HG03439 (cell line): ENCODE measurements at regions not wholly inside any gene's neighbourhood (a gene's known extent, or its start where the extent isn't known, plus 50 kb on each side); places are given as distances from the start of the nearest gene placed in this dataset.

Source experiments
- ATAC-seq: cut with Tn5 transposase; IDR thresholded peaks from one replicate; pipeline ENCODE4 v1.9.1; 2021; ENCODE audit warnings: mild to moderate bottlenecking, moderate library complexity; ENCODE audit not compliant: unreplicated experiment

DNA sequence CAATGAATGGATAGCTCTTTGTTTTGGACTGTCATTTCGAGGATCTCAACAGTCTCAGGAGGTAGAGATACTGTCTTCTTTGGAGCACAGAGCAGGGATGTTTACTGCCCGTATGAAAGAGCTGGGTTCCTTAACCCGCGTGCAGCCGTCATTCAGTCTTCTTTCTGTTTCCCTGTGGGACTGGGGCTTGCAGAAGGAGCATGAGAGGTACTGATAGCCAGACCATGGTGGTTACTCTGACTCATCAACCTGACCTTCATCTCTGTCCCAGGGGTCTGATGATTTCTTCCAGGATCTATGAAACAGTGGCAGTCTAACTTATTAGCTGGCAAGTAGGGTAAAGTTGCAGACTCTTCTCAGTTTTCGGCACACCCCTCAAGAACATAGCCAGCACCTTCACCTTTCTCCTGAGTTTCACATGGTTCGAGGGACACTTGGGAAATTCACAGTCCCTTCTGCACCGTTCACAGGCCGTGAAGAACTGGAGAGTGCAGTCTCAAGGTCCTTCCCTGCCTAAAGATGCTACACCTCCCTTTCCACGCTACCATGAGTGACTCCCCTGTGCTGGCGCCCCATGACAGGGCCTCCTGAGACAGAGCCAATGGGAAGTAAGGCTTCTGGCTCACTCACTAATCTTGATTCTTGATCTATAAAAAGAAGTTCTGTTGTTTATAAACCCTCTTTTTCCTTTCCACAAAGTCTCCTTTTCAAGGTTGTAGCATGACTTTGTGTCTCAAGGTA, 226.2 kb downstream of the MC4R start:
- peak; percentile 64 for ATAC-seq

DNA sequence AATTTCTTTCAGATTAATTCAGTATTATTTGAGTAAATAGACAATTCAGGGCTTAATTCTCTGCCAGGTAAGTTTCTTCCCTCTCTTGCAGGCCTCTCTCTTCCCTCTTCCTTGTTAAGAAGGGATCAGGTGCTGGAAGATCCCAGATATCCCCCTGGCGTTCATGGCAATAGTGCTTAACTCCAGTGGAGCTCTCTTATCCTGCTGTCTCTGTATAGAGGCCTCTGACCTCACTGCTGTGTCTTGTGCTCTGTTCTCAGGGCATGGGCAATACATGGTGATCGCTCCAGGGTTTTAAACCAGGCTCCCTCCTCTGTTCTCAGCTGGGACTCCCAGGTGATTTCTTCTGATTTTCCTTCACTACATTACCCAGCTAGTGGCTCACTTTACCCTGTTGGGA, 226.8 kb downstream of the MC4R start:
- no peak for ATAC-seq

DNA sequence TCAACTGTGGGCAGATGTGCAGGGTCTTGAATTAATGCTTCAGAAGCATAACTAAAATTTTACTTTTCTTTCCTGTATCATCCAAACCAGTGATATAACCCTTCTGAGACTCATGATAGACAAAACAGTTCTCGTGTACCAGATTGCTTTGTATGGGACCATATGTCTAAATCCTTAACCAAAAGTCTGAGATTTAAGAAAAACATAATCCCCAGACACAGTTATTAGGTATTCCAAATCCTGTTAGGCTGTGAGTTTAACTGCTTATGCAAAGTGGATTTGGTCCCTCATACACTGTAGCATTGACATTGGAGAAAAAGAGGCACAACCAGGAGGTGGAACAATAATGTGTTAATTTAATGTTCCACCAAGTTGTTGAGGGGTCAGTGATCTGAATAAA, 235.0 kb downstream of the PMAIP1 start:
- no peak for ATAC-seq

DNA sequence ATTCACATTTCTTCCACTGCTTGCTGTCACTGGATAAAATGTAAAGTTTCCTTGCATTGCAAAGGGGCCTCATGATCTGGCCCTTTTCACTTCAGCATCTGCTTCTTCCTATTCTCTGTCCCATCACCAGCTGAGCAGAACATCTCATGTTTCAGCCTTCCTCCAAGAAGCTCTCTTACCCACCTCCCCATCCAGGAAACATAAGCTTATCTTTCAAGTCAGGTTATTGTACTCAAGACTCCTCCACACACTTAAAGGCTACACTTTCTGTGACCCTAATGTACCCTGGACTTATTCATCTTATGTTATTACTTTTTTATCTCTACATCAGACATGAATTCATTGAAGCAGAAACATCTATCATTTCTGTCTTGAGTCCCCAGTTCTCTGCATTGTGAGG, 230.5 kb downstream of the PMAIP1 start:
- ATAC-seq, result no peak

DNA sequence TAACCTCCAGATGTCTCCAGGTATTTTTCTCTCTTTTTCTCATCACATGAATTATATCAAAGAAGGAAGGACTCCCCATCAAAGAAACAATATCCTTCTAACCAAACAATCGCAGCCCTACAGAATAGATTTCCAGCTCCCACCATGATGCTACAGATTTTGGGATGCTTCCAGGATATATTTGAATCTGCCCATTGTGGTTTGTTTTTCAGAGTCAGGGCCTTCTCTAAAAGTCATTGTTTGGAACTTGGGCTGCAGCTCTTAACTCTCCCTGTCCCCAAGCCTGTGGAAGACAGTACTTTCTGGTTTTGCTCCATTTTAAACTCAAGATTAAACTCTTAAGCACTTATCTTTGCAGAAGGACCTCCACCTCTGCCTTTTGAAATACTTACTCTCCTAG, 223.2 kb downstream of the PMAIP1 start:
- ATAC-seq, result no peak

DNA sequence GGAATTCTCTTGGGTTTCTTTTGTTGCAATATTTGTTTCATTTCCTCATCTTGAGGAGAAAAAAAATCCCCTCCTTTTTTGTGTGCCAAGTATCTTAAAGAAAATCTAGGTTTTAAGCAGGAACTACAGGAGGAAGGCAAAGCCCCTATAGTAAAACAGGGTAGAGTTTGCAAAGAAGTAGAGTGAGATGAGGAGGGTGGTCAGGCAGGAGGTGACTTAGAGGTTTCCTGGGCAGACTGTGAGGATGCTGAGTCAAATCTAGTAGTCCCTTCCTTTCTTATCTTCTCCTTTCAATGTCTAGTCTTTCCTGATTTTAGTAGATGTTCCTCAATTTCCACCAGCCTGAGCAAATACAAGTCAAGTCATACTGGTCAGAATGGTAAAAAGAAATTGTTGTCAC, 222.5 kb downstream of the PMAIP1 start:
- ATAC-seq, result no peak

DNA sequence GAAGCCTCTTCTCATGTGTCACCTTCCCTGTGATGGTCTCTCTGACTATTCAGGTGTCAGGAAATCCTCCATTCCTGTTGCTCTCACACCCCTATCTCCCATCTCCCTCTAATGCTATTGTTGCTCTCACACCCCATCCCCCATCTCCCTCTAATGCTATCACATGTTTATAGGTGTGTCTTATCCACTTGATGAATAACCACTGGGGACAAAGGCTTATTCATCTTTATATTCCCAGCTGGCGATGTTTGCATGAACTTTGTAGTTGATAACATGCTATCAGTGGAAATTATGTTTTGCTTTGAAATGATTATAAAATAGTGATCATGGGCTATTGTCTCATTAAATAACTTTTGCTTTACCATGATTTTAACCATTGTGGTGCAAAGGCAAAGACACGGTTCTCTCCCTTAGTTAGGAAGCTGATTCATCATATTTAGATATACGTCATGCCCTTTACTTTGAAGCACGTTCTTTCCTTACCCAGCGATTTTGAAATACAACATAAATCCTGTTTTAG, 220.5 kb downstream of the PMAIP1 start:
- no peak for ATAC-seq

DNA sequence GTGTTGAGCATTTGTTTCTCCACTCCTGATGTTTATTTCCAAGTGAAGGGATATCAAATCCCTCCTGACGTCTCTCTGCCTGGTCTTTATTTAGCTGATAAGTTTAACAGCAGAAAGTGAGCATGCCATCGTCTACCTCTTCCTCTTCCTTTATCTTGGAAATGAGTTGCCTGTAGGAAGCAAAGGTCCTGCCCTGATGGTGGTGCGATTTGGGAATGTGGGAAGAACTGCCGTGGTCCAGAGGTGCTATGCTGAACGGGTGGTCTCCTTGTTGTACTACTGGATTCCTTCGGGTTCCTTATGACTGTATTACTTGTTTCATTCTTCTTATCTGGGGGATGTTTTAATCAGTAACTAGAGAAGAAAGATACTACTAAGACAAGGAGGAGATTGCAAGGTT, 217.5 kb downstream of the PMAIP1 start:
- ATAC-seq, result no peak

DNA sequence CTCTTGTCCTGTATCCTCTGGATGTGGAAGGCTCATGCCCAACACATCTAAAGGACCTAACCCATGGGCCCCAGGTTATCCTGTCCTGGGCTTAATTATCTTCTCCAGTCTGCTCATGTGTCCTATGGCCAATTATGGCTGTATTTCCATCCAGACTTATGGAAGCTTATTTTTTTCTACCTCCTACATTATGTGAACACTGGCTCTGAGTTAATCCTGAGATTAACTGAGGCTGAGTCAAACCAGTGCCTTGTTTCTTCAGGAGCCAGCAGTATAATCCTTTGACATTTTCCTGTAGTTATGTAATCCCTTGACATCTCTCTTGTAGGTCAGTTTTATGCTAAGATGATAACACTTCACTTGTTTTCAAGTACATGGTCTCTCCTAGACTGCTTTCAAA, 213.6 kb downstream of the PMAIP1 start:
- no peak for ATAC-seq

DNA sequence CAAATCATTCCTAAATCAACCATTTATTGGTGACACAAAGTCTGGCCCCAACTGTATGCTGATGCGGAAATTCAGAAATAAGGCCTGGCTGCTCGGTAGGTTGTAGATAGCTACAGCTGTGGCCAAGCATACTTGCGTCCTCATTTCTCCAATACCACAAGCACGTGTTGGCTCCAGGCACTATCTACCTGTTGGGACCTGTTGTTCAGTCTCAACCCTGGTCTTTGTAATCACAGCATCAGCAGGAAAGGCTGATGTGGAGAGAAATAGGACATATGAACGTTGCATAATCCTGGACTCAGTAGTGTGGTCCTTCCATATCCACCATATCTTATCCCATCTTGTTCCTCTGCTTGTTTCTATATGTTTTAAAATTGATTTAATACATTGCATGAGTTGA, 212.6 kb downstream of the PMAIP1 start:
- no peak for ATAC-seq

DNA sequence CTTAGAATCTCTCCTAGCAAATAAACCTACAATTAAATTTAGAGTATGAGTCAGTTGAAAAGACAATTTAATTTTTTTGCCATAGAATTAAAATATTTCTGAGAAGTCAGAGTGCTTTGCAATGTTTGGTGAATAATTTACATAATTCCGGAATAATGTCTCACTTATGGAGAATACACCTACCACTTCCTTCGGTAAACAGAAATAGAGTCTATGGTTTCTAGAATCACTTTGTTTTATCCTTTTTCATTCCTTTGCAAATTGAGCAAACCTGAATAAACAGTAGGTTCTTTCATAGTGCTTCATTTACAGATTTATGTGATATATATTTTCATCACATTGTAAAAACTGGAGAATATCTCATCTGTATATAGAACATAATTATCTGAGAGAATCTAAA, 211.7 kb downstream of the PMAIP1 start:
- ATAC-seq, result no peak

DNA sequence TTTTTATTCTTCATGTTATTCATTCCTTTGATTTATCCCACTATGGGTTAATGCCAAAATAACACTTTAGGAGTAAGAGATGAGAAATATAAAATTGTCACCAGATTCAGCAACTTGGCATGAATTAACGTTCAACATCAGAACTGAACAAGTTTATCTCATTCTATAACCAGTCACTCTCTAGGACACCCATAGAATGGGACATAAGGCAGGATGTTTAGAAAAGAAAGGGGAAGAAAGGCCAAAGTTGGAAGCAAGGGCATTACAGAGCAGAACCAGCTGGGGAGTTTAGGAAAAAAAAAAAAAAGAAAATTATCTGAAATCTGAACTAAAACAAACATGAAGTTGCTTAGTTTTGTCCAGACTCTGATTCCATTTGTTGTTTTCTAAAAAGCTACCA, 211.0 kb downstream of the PMAIP1 start:
- no peak for ATAC-seq

DNA sequence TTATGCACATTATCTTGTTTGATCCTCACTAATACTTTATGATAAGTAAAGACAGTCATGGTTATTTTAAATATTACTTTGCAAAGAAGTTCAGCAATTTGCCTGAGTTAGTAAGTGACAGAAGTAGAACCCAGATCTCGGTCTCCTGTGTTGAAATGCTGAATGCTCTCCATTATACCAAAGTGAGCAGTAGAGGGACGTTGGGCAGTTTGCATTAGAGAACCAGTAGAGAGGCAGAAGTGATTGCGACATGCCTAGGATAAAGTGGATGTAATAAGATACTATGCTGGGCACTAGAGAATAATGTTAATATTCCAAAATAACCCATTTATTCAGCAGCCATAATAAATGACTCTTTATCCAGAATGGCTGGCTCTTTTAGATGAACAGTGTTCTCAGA, 201.0 kb downstream of the PMAIP1 start:
- ATAC-seq, result no peak

DNA sequence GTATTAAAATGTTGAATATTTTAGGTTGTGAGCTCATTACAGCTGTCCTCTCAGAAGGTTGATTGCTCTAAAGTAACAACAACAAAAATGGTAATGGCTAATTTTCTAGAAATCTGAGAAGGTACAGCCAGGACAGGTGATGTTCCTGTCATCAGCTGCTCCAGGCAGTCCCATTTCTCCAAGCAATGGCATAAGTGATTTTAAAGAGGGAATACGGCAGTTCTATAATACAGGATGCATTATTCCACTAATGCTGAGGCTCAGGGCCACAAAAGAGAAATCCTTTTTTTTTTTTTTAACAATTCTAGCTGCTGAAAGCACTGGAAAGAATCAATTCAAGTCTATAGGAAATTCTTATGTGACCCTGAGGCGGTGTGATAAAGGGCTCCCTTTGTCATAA, 199.9 kb downstream of the PMAIP1 start:
- ATAC-seq, result no peak

DNA sequence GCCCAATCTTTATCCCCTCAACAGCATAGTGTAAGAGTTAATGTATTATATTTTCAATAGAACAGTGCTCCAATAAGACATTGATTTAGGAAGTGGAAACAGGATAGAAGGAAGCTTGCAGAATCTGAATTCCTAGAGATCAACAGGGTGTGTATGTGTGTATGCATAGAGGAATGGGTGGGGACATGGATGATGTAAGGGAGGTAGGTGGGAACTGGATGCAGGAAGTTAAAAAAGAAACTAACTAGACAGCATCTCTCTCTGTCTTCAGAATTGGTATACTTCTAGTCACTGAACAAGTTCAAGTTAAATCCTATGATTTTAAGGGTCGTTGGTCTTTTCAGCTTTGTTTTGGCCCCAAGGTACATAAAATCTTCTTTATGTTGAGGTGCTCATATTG, 196.6 kb downstream of the PMAIP1 start:
- ATAC-seq, result no peak

DNA sequence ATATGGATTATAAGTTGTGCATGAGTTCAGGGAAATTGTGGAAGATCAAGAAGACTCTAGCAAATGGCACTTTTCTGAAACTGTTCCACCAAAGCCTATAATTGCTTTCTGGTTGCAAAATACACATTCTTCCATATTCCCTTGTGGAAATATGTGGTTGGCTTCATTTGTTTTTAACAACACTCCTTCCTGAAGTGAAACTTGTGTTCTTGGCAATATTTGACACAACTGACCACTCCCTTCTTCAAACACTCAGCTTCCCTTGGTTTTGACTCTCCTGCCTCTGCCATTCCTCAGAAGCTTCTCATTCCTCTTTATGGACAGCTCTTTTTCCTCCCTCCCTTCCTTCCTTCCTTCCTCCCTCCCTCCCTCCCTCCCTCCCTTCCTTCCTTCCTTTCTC, 192.3 kb downstream of the PMAIP1 start:
- no peak for ATAC-seq

DNA sequence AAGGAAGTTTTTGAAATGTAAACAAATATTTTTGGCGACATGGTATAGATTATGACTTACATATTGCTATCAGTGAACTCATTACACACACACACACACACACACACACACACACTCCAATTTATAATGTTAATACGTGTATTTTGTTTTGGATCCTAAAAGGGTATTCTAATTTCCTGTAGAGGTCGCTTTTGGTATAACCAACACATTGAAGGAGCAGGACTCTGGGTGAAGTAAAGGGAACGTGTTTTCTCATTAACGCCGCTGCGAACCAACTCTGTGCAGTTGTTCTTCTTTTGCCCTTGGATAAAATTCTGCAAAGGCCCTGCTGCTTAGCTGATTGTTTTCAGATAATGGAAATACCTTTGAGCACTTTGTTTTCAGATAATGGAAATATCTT, 190.4 kb downstream of the PMAIP1 start:
- ATAC-seq, result no peak

DNA sequence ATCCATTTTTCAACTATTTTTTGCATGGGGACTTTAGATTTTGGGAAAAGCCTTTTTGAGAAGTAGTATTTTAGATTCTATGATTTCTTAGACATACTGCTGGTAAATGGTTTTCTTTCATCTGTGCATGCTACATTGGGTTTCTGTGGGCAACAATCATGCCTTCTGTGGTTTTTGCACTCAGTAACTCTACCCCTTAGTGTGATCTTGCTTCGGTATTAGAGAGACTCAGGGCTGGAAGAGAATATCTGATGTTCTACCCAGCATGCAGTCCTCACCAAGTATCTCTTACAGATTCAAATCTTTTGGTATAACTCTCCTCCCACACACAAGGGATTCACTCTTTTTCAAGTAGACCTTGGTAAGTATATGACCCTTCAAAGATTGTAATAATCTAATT, 183.0 kb downstream of the PMAIP1 start:
- ATAC-seq, result no peak

DNA sequence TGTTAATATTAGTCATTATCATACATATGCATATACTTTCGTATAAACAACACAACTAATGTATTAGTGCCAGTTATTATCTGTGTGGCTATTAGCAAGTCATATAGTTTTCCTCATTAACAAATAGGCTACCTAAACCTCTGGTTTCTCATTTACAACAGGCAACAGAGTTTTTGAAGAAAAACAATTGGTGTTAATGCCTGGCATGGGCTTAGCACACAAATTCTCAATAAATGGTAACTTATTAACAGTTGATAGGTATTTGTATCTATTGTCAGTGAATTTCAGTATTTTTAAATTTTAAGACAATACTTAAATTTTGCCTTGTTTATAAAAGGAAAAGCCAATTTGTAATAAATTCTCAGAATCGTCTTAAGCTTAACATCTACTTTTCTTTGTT, 182.5 kb downstream of the PMAIP1 start:
- ATAC-seq, result no peak

DNA sequence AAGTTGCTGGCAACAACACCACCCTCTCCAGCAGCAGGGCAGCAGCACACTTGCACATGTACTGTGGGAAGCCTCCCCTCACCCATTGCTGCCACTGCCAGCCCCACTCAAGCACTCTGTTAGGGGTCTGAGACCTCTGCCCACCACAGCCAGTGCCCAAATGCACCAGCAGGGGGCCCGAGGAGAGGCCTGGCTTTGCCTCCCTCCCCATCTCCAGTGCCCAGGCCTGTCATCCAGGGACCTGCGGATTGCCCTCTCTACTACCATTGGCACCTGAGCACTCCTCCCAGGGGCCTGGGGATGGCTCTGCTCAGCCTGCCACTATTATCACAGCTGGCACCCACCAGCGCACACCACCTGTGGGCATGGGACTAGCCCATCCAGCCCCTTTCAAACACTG, 175.7 kb downstream of the PMAIP1 start:
- ATAC-seq, result no peak

DNA sequence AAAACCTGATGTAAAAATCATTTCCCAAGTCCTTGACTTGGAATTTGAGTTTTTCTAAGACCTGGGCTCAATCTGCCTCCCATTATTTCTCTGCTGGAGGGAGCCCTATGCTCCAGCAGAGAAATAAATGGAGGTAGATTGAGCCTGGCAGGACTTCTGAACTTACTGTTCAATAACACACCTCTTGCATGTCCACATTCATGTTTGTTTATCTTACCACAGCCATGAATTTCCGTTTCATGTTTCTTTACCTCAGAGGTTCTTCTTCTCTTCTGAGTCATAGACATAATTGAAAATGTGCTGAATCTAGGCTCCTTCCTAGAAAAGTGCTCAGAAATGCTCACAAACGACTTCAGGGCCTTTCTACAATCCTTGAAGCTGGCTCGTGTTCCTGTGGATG, 170.8 kb downstream of the PMAIP1 start:
- ATAC-seq, result no peak

DNA sequence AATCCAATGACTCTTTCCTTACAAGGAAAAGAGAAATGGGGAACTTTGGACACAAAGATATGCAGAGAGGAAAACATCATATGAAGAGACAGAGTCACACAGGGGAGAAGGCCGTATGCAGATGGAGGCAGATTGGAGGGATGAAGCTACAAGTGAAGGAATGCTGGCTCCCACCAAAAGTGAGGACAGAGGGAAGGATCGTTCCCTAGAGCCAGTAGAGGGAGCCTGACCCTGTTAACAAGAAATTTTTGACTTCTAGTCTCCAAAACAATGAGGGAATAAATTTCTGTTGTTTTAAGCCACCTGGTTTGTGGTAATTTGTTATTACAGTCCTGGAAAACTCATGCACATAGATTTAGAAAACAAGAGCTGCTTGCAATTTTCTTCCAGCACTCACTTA, 169.3 kb downstream of the PMAIP1 start:
- no peak for ATAC-seq
